ENCODE measurements at regions not wholly inside any gene's neighbourhood (a gene's known extent, or its start where the extent isn't known, plus 50 kb on each side); places are given as distances from the start of the nearest gene placed in this dataset.

- DNase-seq: no peak
- H2AFZ ChIP-seq (ENCODE audit: insufficient read depth, low read depth, low read length, poor library complexity, severe bottlenecking): no peak overlapping the region
- no peaks in the 10 kb centered on the region for H3K79me2 ChIP-seq (ENCODE audit: insufficient read depth, low read length)
- intact Hi-C loops (cut with micrococcal nuclease): no loop called here
- peaks cover 0 to 1% (median 1%) of the 10 kb centered on the region in 3 donors for H3K27me3 Mint-ChIP-seq (ENCODE audit: low read depth in 3 of 3)
- no peak overlapping the region for H3K4me3 ChIP-seq (replicated peaks in 1 of 3; ENCODE audit: low read depth in 2 of 3, low read length in 3 of 3)
- H3K27me3 ChIP-seq (ENCODE audit: control insufficient read depth in 2 of 2, insufficient read depth in 2 of 2, low read length in 2 of 2): no peaks in the 10 kb centered on the region
- peaks cover 0 to 2% (median 0%) of the 10 kb centered on the region in 7 donors for H3K9me3 Mint-ChIP-seq
- no peaks in the 10 kb centered on the region for H3K9me3 ChIP-seq (replicated peaks in 1 of 2; ENCODE audit: control insufficient read depth in 1 of 2, insufficient read depth in 1 of 2, low read length in 2 of 2)
- H3K27ac Mint-ChIP-seq: no peak overlapping the region
- H4K20me1 ChIP-seq (ENCODE audit: insufficient read depth, low read length): no peaks in the 10 kb centered on the region
- TF ChIP-seq, protein P1, sequence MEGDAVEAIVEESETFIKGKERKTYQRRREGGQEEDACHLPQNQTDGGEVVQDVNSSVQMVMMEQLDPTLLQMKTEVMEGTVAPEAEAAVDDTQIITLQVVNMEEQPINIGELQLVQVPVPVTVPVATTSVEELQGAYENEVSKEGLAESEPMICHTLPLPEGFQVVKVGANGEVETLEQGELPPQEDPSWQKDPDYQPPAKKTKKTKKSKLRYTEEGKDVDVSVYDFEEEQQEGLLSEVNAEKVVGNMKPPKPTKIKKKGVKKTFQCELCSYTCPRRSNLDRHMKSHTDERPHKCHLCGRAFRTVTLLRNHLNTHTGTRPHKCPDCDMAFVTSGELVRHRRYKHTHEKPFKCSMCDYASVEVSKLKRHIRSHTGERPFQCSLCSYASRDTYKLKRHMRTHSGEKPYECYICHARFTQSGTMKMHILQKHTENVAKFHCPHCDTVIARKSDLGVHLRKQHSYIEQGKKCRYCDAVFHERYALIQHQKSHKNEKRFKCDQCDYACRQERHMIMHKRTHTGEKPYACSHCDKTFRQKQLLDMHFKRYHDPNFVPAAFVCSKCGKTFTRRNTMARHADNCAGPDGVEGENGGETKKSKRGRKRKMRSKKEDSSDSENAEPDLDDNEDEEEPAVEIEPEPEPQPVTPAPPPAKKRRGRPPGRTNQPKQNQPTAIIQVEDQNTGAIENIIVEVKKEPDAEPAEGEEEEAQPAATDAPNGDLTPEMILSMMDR (IDR thresholded peaks at IDR 0.05): no peak
- peaks cover 4% of the 10 kb centered on the region for H3K4me1 Mint-ChIP-seq
- no peak overlapping the region for H3K27ac ChIP-seq (ENCODE audit: low read depth in 1 of 2, low read length in 2 of 2)
- H3K4me3 Mint-ChIP-seq: no peak overlapping the region
- no peak overlapping the region for H3K9ac ChIP-seq (ENCODE audit: insufficient read depth, low read length, poor library complexity, severe bottlenecking)
- no peaks in the 10 kb centered on the region for H3K36me3 ChIP-seq (replicated peaks in 1 of 2; ENCODE audit: control insufficient read depth in 1 of 2, insufficient read depth in 2 of 2, low read length in 2 of 2)
- H3K36me3 Mint-ChIP-seq: no peaks in the 10 kb centered on the region
- H3K4me2 ChIP-seq (replicated peaks; ENCODE audit: extremely low read depth, low read length, poor library complexity, severe bottlenecking): no peak overlapping the region
- H3K4me1 ChIP-seq (ENCODE audit: control insufficient read depth in 1 of 2, insufficient read depth in 2 of 2, low read length in 2 of 2): no peaks in the 10 kb centered on the region
Observed at GRCh38 chr3:102200126-102200525, 234.7 kb upstream of the ZPLD1 start.

DNA sequence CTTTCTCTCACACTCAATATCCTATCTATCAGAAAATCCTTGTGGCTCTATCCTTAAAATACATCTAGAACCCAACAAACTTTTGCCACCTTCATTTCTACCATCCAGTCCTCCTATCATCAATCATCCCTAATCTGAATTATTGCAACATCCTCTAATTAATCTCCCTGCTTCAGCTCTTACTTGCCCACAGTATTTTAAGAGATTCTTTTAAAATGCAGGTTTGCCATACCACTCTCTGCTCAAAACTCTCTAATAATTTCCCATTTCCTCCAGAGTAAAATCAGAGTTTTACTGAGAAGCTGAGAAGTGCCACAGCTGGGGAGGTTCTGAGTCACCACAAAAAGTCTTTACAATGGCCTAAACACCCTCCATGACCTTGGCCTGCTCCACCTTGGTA lies 234.3 kb upstream of the ZPLD1 start:
- Histone ChIP-seq H3K36me3 (replicated peaks in 1 of 2; ENCODE audit: control insufficient read depth in 1 of 2, insufficient read depth in 2 of 2, low read length in 2 of 2) (no peaks in the 10 kb centered on the region), H3K9me3 (replicated peaks in 1 of 2; ENCODE audit: control insufficient read depth in 1 of 2, insufficient read depth in 1 of 2, low read length in 2 of 2) (no peaks in the 10 kb centered on the region), H3K27me3 (ENCODE audit: control insufficient read depth in 2 of 2, insufficient read depth in 2 of 2, low read length in 2 of 2) (no peaks in the 10 kb centered on the region), H3K79me2 (ENCODE audit: insufficient read depth, low read length) (no peaks in the 10 kb centered on the region), H3K4me1 (ENCODE audit: control insufficient read depth in 1 of 2, insufficient read depth in 2 of 2, low read length in 2 of 2) (peaks cover 3% of the 10 kb centered on the region in 2 donors), H3K9ac (ENCODE audit: insufficient read depth, low read length, poor library complexity, severe bottlenecking) (no peak overlapping the region), H3K4me2 (replicated peaks; ENCODE audit: extremely low read depth, low read length, poor library complexity, severe bottlenecking) (no peak overlapping the region), H4K20me1 (ENCODE audit: insufficient read depth, low read length) (no peaks in the 10 kb centered on the region), H3K4me3 (replicated peaks in 1 of 3; ENCODE audit: low read depth in 2 of 3, low read length in 3 of 3) (no peak overlapping the region), H3K27ac (ENCODE audit: low read depth in 1 of 2, low read length in 2 of 2) (no peak overlapping the region), H2AFZ (ENCODE audit: insufficient read depth, low read depth, low read length, poor library complexity, severe bottlenecking) (no peak overlapping the region)
- no peak for DNase-seq
- intact Hi-C loops (cut with micrococcal nuclease): no loop called here
- Mint-ChIP-seq H3K27me3 (ENCODE audit: low read depth in 3 of 3) (peaks cover 0 to 1% (median 1%) of the 10 kb centered on the region in 3 donors), H3K27ac (no peak overlapping the region), H3K4me1 (peaks cover 3% of the 10 kb centered on the region), H3K36me3 (no peaks in the 10 kb centered on the region), H3K4me3 (no peak overlapping the region), H3K9me3 (peaks cover 0 to 2% (median 0%) of the 10 kb centered on the region in 7 donors)
- TF ChIP-seq, protein P1 (IDR thresholded peaks at IDR 0.05): no peak
